GM18520 (cell line): ENCODE measurements at regions not wholly inside any gene's neighbourhood (a gene's known extent, or its start where the extent isn't known, plus 50 kb on each side); places are given as distances from the start of the nearest gene placed in this dataset.

Source experiments
- ATAC-seq: cut with Tn5 transposase; IDR thresholded peaks from one replicate; pipeline ENCODE4 v1.9.1; 2021; ENCODE audit not compliant: unreplicated experiment

DNA sequence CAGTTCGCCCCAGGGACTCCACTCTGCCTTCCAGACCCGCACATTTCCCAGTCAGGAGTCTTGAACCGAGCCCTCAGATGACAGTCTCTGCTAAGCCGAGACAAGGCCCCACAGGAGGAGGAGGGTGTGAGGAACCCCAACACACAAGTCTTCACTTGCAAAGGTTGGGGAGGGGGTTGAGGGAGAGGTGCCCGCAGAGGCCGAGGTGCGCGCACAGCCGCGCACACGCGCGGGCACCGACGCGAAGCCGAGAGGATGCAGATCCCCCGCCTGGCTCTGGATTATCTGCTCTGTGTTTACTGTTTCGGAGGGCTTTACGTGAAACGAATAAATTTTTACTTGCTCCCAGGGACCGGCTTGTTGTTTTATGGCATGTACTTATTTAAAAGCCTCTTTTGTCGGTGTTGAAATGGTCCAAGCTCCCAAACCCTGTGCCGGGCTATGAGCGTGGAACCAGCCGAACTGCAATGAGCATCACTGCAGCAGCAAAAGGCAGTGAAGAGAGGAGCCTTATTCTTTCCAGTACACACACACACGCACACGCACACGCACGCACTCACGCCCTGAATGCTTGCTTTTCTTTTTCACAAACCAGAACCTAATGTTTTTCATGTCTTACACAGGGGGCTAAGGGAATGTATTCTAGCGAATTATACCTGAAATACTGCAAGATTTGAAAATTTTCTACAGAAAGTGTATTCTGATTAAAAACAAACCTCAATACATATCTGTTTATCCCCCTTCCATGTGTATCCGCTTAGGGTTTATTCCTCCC lies 297.7 kb downstream of the PARP8 start:
- no peak for ATAC-seq

GRCh38 chr5:50964746-50965653 lies 298.6 kb downstream of the PARP8 start:
- no peak for ATAC-seq

DNA sequence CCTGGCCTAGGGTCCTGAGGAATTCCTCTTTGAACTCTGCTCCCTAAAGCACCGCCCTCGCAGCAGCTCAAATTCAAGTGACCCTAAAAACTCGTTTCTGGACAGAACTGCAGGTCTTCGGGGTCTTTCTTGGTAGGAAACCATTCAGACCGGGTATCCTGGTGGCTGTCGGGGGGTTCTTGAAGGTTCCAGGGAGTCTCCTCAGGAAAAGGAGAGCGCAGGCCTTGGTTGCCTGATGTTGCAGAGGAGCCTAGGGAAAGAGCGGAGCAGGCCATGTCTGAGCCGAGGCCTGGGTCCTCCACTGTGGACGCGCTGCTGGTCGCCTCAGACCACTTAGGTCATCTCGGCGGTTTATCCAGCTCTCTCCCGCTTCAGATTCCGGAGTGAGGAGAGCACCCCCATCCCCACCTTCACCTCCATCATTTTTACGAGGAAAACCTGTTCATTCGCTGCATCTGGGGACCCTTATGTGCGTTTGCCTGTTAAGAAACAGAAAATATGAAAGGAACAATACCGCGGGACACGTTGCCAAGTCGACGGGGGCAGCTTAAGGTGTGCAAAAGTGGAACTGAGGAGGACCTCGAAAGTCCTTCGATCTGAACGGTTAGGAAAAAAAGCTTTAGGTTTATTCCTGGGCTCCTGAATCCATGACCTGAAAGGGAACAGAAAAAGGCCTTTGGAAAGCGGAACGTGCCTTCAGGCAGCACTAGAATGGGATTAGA lies 299.4 kb downstream of the PARP8 start:
- no peak for ATAC-seq

GRCh38 chr5:50967009-50967562 lies 300.6 kb downstream of the PARP8 start:
- ATAC-seq = no peak

DNA sequence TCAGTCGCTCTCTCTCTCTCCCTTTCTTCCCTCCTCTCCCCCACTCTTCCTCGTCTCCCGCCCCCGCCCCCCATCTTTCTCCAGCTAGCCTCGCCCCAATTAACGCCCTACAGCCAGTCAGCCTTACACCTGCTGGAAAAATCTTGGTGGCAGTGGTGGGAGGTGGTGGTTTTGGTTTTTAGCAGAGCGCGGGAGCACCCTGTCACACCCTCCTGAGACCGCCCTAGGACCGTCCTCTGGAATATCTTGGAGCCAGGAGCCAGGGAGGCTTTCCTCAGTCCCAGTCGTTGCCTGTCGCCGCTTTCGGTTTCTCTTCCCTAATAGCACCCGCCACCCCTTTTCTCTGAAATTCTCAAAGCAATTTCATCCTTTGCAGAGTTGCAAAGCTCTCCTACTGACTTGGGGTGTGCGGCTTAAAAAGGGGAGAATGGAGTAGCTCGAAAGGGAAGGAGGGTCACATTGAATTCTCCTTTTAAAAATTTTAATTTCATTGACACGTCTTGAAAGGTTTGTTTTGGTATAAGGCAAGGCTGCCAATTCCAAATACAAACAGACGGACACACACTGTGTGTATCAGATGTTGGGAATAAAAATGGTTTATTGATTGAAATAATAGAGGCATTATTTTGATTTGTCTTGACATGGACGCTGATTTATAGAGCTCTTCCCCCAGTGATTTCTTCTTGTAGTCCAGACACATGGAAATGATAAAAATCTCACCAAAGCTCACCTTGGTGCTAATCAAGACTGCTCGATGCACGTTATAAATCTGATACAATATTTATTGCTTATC lies 301.3 kb downstream of the PARP8 start:
- ATAC-seq = no peak

DNA sequence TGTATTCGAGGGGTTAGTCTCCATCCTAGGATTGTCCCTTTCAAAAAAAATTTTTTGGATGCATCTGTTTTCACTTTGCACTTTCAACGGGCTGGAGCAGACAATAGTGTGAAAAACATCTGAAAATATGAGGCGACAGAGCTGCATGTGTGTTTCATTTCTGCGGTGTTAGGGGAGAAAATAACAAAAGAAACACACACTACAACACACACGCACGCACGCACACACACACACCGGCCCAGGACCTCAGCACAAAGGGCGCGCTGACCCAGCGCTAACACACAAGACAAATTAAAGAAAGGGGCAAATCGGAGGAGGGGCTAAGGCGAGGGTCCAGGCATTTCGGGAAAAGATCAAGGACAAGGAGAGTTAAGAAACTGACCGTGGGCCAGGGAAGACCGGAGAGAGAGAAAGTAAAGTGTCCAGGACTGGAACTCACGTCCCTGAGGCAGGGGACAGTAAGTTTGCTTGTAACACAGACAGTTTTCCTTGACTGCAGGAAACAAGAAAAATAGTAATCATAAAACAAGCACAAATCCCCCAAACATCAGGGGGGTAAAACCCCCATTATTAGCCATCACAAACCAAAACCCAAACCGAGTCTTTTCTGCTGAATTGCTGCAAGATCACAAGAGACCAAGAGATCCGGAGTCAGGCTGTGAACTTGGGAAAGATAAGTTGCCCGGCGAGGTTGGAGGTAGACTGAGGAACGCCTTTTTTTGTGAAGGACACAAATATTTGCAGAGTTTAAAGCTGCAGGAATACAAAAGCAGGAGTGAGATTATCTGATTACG lies 302.1 kb downstream of the PARP8 start:
- no peak for ATAC-seq

- ATAC-seq = no peak
Measured at GRCh38 chr5:50969151-50970031, 303.0 kb downstream of the PARP8 start.

- ATAC-seq = no peak
Measured at GRCh38 chr5:50975840-50976239, 309.4 kb downstream of the PARP8 start.

DNA sequence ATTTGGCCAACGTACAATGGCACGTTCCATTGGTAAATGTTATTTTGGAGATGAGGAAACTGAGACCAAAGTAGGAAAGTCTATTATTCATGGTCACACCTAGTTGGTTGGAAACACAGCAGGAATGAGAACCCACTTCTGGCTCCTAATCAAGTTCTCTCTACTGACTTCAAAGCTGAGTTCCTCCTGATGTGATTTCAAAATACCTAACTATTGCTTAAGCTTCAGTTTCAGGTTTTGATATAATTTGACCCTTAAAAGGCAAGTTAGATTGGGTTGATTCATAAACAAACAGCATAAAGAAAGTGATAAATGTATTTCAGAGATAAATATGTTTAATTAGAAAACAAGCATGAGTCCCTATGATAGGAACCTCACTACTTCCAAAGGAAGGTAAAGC lies 312.5 kb downstream of the PARP8 start:
- no peak for ATAC-seq

GRCh38 chr5:50984640-50985039 lies 318.2 kb downstream of the PARP8 start:
- no peak for ATAC-seq

GRCh38 chr5:50990296-50990924 lies 324.0 kb downstream of the PARP8 start:
- no peak for ATAC-seq

- ATAC-seq = no peak
Measured at GRCh38 chr5:50995285-50995942, 329.0 kb downstream of the PARP8 start.

GRCh38 chr5:51001227-51001923 lies 334.9 kb downstream of the PARP8 start:
- ATAC-seq = no peak

GRCh38 chr5:51002368-51002767 lies 335.9 kb downstream of the PARP8 start:
- no peak for ATAC-seq

- ATAC-seq = no peak
Measured at GRCh38 chr5:51013036-51013435, 346.6 kb downstream of the PARP8 start.

- ATAC-seq = no peak
Measured at GRCh38 chr5:51018423-51018822, 352.0 kb downstream of the PARP8 start.

- no peak for ATAC-seq
Measured at GRCh38 chr5:51024263-51024662, 357.8 kb downstream of the PARP8 start.
